CD1c-positive myeloid dendritic cell (primary cell): ENCODE measurements at regions not wholly inside any gene's neighbourhood (a gene's known extent, or its start where the extent isn't known, plus 50 kb on each side); places are given as distances from the start of the nearest gene placed in this dataset.
"Not testable (repeated sequence)": the region's sequence is repeated elsewhere in the genome, so short reads cannot be mapped to it uniquely, and the experiment has no call there.

Source experiments
- DNase-seq: peaks from one replicate; pipeline ENCODE4 v3.0.0-alpha.2; 2016; ENCODE audit errors: extremely low spot score

DNA sequence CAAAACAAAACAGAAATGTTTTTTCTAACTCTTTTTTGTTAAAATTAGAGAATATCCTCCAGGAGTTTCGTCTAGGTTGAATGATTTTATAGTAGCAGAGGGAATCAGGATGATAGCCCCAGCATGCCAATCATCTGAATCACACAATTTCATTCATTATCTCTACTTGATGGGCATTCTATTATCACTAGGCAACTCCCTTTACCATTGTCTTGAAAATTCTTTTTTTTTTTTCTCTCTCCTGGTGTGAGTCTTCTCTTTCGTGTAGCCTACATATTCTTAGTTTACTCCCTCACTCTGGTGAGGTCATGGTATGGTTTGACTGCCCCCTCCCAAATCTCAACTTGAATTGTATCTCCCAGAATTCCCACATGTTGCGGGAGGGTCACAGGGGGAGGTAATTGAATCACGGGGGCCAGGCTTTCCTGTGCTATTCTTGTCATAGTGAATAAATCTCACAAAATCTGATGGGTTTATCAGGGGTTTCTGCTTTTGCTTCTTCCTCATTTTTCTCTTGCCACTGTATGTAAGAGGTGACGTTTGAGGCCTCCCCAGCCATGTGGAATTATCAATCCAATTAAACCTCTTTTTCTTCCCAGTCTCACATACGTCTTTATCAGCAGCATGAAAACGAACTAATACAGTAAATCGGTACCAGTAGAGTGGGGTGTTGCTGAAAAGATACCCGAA lies 105.0 kb downstream of the OTUD1 start:
- DNase-seq, result peak; percentile 30

DNA sequence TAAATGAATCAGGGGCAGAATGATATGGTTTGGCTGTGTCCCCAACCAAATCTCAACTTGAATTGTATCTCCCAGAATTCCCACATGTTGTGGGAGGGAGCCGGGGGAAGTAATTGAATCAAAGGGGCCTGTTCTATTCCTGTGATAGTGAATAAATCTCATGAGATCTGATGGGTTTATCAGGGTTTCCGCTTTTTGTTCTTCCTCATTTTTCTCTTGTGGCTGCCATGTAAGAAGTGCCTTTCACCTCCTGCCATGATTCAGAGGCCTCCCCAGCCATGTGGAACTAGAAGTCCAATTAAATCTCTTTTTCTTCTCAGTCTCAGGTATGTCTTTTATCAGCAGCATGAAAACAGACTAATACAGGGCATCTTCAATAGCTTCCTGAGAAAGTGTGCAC lies 107.0 kb downstream of the OTUD1 start:
- DNase-seq, result not testable (repeated sequence)

GRCh38 chr10:23556727-23557440 lies 118.0 kb downstream of the OTUD1 start:
- no peak for DNase-seq

DNA sequence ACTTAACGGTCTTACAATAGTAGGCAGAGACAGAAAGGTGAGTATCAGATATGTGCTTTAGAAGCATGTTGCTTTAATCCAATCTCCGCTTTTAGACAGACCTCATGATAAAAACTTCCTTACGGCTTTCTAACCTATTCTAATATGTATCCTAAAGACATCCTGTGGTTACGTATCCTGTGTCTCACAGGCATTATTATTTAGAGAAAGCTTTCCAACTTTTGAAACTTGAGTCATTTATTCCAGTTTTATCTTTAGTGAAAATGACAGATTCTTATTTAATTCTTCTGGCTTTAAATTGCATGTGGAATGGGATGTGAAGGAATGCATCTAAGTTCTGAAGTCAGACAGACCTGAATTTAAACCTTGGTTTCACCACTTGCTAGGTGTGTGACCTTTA lies 118.9 kb downstream of the OTUD1 start:
- no peak for DNase-seq

GRCh38 chr10:23558361-23558799 lies 119.5 kb downstream of the OTUD1 start:
- DNase-seq, result no peak

- no peak for DNase-seq
Observed at GRCh38 chr10:23568996-23569395, 130.1 kb downstream of the OTUD1 start.

DNA sequence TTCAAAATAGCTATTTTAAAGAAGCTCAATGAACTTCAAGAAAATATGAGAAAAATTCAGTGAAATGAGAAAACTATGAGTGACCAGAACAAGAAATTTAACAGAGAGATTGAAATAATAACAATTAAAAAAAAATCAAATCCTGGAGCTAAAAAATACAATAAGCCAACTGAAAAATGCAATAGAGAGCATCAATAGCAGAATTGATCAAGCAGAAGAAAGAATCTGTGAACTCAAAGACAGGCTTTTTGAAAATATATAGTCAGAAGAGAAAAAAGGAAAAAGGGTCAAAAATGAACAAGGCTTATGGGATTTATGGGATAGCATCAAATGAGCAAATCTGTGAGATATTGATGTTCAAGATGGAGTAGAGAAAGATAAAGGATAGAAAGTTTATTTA lies 133.0 kb downstream of the OTUD1 start:
- DNase-seq, result no peak

- no peak for DNase-seq
Observed at GRCh38 chr10:23581906-23582450, 143.1 kb downstream of the OTUD1 start.

DNA sequence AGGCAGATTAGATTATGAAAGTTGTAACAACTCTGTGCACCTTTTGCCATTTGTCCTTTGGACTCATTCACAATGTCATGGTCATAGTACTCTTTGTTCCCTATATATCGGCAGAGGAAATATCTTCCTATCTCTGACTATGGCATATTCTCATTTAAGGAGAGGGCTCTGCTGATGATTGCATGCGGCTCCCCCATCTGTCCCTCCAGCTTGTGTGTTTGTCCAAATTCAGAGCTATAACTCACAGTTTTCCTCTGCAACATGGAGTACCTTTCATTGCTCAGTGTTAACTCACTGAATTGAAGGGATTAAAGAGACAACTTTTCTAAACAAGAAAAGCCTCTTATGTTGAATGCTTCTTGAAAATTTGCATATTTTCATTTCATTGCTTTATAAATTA lies 145.5 kb downstream of the OTUD1 start:
- no peak for DNase-seq

GRCh38 chr10:23585186-23585585 lies 146.3 kb downstream of the OTUD1 start:
- no peak for DNase-seq

- no peak for DNase-seq
Observed at GRCh38 chr10:23585666-23586065, 146.8 kb downstream of the OTUD1 start.

DNA sequence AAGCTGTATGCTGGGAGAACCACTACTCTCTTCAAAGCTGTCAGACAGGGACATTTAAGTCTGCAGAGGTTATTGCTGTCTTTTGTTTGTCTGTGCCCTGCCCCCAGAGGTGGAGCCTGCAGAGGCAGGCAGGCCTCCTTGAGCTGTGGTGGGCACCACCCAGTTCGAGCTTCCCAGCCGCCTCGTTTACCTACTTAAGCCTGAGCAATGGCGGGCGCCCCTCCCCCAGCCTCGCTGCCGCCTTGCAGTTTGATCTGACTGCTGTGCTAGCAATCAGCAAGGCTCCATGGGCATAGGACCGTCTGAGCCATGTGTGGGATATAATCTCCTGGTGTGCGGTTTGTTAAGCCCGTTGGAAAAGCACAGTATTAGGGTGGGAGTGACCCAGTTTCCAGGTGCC lies 156.4 kb downstream of the OTUD1 start:
- not testable (repeated sequence) for DNase-seq

DNA sequence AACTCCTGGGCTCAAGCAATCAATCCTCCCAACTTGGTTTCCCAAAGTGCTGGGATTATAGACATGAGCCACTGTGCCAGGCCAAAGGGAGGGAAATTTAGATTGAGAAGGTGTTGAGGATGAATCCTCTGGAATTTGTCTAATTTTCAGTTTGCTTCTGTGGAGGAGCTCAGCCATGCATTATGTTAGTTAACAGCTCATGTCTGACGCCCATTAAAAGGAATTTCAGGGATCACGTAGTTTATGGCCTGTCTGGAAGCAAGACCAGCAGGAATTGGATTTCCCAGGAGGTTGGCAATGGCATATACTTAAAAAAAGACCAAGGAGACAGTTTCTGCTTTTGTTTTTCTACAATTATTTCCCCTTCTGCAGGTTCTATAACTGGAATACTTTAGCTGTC lies 165.7 kb downstream of the OTUD1 start:
- no peak for DNase-seq

DNA sequence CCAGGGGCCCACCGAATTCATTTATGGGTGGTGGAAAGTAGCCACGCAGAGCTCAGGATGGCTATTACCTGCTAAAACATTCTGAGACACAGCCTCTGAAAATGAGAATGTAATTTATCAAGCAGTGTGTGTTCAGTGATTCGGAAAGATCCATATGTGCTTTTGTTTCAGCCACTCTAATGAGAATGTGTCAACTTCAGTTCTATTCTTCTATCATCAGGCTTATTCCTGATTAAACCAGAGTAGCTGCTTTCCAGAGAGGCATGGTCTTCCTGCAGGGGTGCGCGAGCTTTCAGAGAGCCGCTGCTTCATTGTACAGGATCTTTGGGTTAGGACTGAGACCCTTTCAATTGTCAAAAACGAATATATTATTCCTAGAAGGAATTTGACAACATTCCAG lies 167.6 kb downstream of the OTUD1 start:
- no peak for DNase-seq

DNA sequence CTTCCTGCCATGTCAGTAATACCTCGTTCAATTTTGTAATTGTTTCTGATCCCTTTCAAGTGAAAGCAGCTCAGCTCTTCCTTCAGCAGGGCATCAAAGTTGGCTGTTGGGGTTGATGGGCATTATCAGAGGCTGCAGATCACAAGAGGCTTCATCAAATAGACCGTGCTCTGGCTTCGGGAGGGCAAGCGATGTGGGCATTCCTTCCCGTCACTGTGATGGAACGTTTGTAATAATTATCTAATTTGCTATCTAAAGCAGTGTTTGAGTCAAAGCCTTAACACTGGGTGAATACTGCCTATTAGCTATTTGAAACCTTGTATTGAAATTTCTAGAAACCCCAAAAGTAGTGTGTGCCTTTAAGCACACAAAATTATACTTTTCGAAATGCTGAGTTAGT lies 170.1 kb downstream of the OTUD1 start:
- no peak for DNase-seq

- DNase-seq, result no peak
Observed at GRCh38 chr10:23610626-23611307, 171.9 kb downstream of the OTUD1 start.

GRCh38 chr10:23611308-23612029 lies 172.6 kb downstream of the OTUD1 start:
- no peak for DNase-seq

- no peak for DNase-seq
Observed at GRCh38 chr10:23613900-23614299, 175.0 kb downstream of the OTUD1 start.

GRCh38 chr10:23614483-23614882 lies 175.6 kb downstream of the OTUD1 start:
- DNase-seq, result no peak

GRCh38 chr10:23630376-23630775 lies 191.5 kb downstream of the OTUD1 start:
- no peak for DNase-seq

GRCh38 chr10:23630885-23631284 lies 192.0 kb downstream of the OTUD1 start:
- DNase-seq, result no peak
